NCI-H1105 (cell line): ENCODE measurements at regions not wholly inside any gene's neighbourhood (a gene's known extent, or its start where the extent isn't known, plus 50 kb on each side); places are given as distances from the start of the nearest gene placed in this dataset.
"Not testable (repeated sequence)": the region's sequence is repeated elsewhere in the genome, so short reads cannot be mapped to it uniquely, and the experiment has no call there.

Experiments
- DNase-seq: peaks from one replicate; lab custom pipeline; 2025; lab: John Stamatoyannopoulos, UW

DNA sequence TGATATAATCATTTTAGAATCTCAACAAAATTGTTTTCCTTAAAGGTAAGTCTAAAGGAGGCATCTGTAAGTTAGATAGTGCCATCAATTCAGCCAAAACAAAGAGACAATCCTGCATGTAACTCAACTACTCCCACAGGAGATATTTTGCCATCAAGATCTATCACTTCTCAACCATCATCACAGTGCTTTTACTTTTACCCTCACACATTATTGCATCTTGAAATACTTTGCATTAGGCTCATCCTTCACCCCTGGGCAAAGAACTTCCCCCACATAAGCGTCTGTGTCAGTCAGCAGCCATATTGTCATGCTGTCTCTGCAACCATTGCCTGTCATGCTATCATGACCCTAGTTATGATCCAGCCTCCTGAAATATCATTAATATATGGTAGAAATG, 54.9 kb upstream of the NLGN1 start:
- DNase-seq: no peak

DNA sequence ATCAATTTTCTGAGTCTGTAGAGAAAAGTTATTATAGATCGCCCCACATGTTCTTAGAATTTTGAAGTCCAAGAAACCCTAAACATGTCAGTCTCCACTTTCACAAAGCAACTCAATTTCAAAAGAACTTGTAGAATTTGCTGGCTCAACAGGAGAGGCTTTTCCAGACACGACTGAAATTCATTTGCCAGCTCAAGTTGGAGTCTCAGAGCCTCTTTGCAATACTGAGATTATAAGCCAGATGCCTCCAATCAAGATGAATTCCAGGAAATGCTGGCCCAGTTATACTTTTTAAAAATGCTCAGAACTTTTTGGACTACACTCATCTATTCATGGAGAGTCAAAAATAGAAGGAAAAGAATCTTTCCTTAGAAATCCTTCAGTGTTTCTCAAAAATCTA, 56.9 kb upstream of the NLGN1 start:
- DNase-seq: no peak

GRCh38 chr3:173336261-173336660, 61.3 kb upstream of the NLGN1 start:
- no peak for DNase-seq

DNA sequence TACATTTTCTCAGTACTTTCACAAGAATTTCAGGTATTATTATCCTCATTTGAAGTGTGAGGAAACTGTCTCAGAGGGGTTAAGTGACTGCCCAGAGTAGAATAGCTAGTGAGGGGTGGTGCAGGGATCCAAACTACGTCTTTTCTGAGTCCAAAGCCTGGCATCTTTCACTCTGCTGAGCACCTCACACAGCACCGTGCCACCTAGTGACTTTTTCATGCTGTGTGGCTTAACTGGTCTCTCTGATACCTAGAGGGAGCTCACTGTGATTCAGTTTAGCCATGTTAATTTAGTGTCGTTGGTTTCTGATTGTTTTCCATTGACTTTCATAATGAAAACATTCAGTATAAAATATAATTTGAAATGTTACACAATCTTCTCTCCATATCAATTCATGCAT, 91.4 kb upstream of the NLGN1 start:
- DNase-seq: no peak

- DNase-seq: no peak
Observed at GRCh38 chr3:173304182-173304800, 93.3 kb upstream of the NLGN1 start.

- DNase-seq: no peak
Observed at GRCh38 chr3:173301647-173302046, 95.9 kb upstream of the NLGN1 start.

DNA sequence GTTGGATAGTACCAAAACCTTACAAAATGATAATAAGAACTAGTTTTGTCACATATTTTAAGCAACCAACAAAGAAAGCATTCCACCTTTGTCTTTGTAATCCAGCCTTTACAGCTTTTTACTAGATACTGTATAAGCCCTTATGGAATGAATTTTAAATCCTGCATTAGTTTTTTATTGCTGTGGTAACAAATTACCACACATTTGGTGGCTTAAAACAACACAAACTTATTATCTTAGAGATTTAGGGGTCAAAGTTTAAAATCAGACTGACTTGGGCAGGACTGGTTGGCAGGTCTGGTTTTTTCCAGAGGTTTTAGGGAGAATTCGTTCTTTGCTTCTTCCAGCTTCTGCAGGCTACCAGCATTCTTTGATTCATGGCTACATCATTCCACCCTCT, 108.5 kb upstream of the NLGN1 start:
- no peak for DNase-seq

- peak; percentile 13 for DNase-seq
Observed at GRCh38 chr3:173287361-173287760, 110.2 kb upstream of the NLGN1 start.

DNA sequence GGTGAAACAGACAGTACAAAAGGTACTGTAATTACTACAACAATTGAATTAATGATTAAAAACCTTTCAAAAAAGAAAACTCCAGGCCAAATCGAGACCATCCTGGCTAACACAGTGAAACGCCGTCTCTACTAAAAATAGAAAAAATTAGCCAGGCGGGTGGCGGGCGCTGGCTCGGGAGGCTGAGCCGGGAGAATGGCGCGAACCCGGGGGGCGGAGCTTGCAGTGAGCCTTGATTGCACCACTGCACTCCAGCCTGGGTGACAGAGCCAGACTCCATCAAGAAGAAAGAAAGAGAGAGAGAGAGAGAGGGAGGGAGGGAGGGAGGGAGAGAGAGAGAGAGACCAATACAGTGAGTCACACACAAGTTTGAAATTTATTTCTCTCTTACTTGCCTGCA, 111.0 kb upstream of the NLGN1 start:
- DNase-seq: not testable (repeated sequence)

GRCh38 chr3:173284301-173284700, 113.2 kb upstream of the NLGN1 start:
- no peak for DNase-seq

- DNase-seq: no peak
Observed at GRCh38 chr3:173275740-173276139, 121.8 kb upstream of the NLGN1 start.

GRCh38 chr3:173273838-173274237, 123.7 kb upstream of the NLGN1 start:
- DNase-seq: no peak

DNA sequence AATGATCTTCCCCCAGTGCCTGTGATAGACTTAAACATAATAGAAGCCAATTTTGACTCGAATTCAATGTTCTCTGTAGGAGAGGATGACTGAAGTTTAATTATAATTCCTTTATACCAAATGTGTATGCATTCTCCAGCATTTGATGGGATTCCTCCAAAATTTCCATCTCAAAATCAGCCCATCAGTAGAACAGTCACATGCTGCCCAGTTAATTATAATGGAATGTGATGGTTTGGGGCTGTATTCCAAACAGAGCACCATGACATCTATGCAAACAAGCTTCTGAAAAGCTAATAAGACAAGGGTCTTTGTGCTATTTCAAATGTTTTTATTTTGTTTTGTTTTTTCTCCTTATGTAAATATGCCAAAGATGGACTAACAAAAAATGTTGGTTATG, 127.7 kb upstream of the SPATA16 start:
- no peak for DNase-seq

GRCh38 chr3:173267716-173268115, 126.7 kb upstream of the SPATA16 start:
- DNase-seq: no peak

DNA sequence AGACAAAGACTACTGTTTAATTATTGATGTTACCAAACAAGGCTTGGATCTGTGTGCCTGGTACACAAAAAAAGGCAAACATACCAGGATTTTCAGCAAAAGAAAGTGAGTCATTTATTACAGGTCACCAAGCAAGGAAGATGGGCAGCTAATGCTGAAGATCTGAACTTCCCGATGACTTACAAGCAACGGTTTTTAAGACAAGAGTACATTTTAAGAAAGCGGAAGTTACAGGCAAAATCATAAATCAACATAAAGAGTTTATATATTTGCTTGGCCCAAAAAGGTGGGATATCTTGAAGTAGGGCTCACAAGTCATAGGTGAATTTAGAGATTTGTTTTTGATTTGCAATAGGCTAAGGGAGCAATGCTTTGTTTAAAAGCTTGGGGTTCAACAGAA, 125.4 kb upstream of the SPATA16 start:
- no peak for DNase-seq

GRCh38 chr3:173258697-173259096, 117.7 kb upstream of the SPATA16 start:
- no peak for DNase-seq

GRCh38 chr3:173257797-173258196, 116.8 kb upstream of the SPATA16 start:
- DNase-seq: no peak

DNA sequence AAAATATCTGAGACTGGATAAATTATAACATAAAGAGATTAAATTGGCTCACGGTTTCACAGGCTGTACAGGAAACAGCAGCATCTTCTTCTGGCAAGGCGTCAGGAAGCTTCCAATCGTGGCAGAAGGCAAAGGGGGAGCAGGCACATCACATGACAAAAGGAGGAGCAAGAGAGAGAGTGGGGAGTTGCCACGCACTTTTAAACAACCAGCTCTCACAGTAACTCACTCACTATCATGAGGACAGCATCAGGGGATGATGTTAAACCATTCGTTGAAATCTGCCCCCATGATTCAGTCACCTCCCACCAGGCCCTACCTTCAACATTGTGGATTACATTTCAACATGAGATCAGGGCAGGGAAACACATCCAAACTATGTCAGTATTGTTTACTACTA, 114.5 kb upstream of the SPATA16 start:
- DNase-seq: no peak

GRCh38 chr3:173253471-173253870, 112.4 kb upstream of the SPATA16 start:
- DNase-seq: no peak

DNA sequence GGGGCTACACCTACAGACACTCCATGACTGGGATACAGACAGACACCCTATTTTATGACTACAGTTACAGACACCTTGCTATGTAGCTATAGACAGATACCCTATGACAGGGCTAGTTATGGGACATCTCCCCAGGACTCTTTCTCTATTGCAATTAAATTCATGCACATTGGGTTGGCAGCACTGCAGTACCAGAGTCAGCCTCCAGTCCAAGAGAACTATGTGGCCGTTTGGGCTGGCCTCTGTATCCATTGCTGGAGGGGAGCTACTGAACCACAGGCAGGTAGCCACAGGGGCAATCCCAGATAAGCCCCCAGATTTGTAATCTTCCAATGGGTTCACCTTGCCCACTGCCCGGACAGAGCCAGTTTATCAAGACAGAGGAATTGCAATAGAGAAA, 108.4 kb upstream of the SPATA16 start:
- no peak for DNase-seq

- DNase-seq: no peak
Observed at GRCh38 chr3:173241727-173242126, 100.7 kb upstream of the SPATA16 start.

DNA sequence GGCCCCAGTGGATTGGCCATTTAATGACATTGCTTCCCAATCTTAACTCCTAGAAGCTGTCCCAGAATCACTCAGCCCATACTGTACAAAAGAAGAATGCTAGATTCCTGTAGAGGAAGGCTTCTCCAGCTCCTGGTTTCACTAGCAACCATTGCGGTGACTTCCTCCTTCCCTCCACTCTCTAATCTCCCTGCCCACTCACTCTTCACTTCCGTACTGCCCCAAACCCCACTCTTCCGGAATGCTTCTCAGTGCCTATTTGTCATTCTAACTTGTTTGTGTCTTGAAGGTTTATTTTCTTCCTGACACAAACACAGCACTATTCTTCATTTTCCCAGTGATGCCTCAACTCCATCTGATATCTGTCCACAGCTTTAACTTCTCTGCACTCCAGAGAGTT, 97.1 kb upstream of the SPATA16 start:
- DNase-seq: no peak

GRCh38 chr3:173225351-173225750, 84.3 kb upstream of the SPATA16 start:
- no peak for DNase-seq

- DNase-seq: no peak
Observed at GRCh38 chr3:173221010-173221409, 80.0 kb upstream of the SPATA16 start.

GRCh38 chr3:173217127-173217526, 76.1 kb upstream of the SPATA16 start:
- DNase-seq: no peak
